ENCODE measurements at regions not wholly inside any gene's neighbourhood (a gene's known extent, or its start where the extent isn't known, plus 50 kb on each side); places are given as distances from the start of the nearest gene placed in this dataset.
"Not testable (repeated sequence)": the region's sequence is repeated elsewhere in the genome, so short reads cannot be mapped to it uniquely, and the experiment has no call there.

DNA sequence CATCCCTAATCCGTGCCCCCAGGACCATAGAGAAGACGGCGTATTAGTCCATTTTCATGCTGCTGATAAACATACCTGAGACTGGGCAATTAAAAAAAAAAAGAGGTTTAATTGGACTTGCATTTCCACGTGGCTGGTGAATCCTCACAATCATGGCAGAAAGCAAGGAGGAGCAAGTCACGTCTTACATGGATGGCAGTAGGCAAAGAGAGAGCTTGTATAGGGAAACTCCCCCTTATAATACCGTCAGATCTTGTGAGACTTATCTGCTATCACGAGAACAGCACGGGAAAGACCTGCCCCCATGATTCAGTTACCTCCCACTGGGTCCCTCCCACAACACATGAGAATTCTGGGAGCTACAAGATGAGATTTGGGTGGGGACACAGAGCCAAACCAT lies 145.8 kb upstream of the G2E3 start:
- H3K27ac Mint-ChIP-seq; H3K27me3 Mint-ChIP-seq; H3K4me3 Mint-ChIP-seq; DNase-seq; H3K36me3 Mint-ChIP-seq (ENCODE audit: low read depth); H3K4me1 Mint-ChIP-seq (ENCODE audit: low read depth); H3K9me3 Mint-ChIP-seq: not testable (repeated sequence)

- H3K27ac Mint-ChIP-seq: no peak overlapping the region
- no peaks in the 10 kb centered on the region for H3K4me1 Mint-ChIP-seq (ENCODE audit: low read depth)
- H3K36me3 Mint-ChIP-seq (ENCODE audit: low read depth): no peaks in the 10 kb centered on the region
- peaks cover 16% of the 10 kb centered on the region for H3K27me3 Mint-ChIP-seq
- no peaks in the 10 kb centered on the region for H3K9me3 Mint-ChIP-seq
- DNase-seq: no peak
- no peak overlapping the region for H3K4me3 Mint-ChIP-seq
These were observed 141.8 kb upstream of the G2E3 start for GRCh38 chr14:30417121-30417520.

DNA sequence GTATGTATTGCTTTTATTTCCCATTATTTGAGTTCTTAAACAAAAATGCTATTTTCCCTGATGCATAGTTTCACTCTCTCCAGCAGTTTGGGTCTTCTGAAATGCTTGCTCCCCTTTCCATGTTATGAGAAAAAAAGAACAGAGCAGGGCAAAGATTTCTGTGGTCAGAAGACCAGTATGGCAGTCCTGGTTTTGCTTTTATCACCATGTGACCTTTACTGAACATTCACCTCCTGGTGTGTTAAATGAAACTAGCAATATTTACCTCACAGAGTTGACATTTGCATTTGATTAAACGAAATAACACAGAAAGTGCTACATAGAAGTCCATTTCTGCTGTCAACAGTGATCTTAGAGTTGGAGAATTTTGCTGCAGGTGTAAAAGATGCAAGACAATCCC lies 141.0 kb upstream of the G2E3 start:
- no peaks in the 10 kb centered on the region for H3K36me3 Mint-ChIP-seq (ENCODE audit: low read depth)
- H3K4me1 Mint-ChIP-seq (ENCODE audit: low read depth): no peaks in the 10 kb centered on the region
- DNase-seq: no peak
- H3K27me3 Mint-ChIP-seq: peaks cover 16% of the 10 kb centered on the region
- no peaks in the 10 kb centered on the region for H3K9me3 Mint-ChIP-seq
- no peak overlapping the region for H3K4me3 Mint-ChIP-seq
- no peak overlapping the region for H3K27ac Mint-ChIP-seq

- no peak for DNase-seq
- Mint-ChIP-seq H3K36me3 (ENCODE audit: low read depth) (no peaks in the 10 kb centered on the region), H3K27me3 (peaks cover 23% of the 10 kb centered on the region), H3K9me3 (no peaks in the 10 kb centered on the region), H3K4me3 (no peak overlapping the region), H3K4me1 (ENCODE audit: low read depth) (no peaks in the 10 kb centered on the region), H3K27ac (no peak overlapping the region)
These were observed 139.9 kb upstream of the G2E3 start for GRCh38 chr14:30419037-30419436.

DNA sequence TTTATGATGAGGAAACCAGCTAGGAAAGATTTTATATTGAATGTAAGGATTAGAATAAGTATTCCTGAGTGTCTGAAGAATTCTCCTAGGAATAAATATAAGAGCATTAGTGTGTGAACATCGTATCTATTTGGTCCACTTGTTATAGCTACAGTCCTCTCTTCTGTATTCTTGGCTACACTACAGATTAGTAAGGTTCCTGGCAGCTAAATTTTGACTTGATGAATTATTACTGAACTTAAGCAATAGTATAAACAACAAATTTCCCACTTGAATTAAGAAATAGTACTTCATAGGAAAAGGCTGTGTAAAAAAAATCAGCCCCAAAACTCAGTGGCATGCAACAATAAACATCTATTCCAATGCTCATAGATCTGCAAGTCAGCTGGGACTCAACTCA lies 138.4 kb upstream of the G2E3 start:
- H3K27ac Mint-ChIP-seq: no peak overlapping the region
- DNase-seq: no peak
- H3K36me3 Mint-ChIP-seq (ENCODE audit: low read depth): no peaks in the 10 kb centered on the region
- peaks cover 23% of the 10 kb centered on the region for H3K27me3 Mint-ChIP-seq
- H3K4me3 Mint-ChIP-seq: no peak overlapping the region
- H3K9me3 Mint-ChIP-seq: no peaks in the 10 kb centered on the region
- H3K4me1 Mint-ChIP-seq (ENCODE audit: low read depth): no peaks in the 10 kb centered on the region

DNA sequence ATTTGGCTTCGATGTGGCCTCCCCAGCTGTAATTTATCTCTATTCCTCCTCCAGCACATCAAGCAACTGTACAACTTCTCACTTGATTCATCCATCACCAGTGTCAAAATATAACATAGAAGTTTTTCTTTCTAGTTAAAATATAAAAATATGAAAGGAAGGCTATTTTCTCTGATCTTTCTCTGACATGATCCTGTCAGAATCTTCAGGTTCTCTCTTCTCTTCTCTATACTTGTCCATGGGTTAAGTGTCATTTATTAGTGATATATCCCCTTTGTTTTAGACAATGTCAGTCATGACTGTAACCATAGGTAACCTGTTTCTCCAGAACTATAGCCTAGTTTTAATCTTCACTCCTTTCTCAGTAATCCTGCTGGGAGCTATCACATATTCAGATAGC lies 132.5 kb upstream of the G2E3 start:
- no peak for DNase-seq
- Mint-ChIP-seq H3K27me3 (peaks cover 21% of the 10 kb centered on the region), H3K9me3 (no peaks in the 10 kb centered on the region), H3K4me3 (no peak overlapping the region), H3K27ac (no peak overlapping the region), H3K4me1 (ENCODE audit: low read depth) (no peaks in the 10 kb centered on the region), H3K36me3 (ENCODE audit: low read depth) (no peaks in the 10 kb centered on the region)

- DNase-seq: no peak
- Mint-ChIP-seq H3K4me1 (ENCODE audit: low read depth) (no peaks in the 10 kb centered on the region), H3K9me3 (no peaks in the 10 kb centered on the region), H3K27ac (no peak overlapping the region), H3K27me3 (peaks cover 21% of the 10 kb centered on the region), H3K4me3 (no peak overlapping the region), H3K36me3 (ENCODE audit: low read depth) (no peaks in the 10 kb centered on the region)
These were observed 131.6 kb upstream of the G2E3 start for GRCh38 chr14:30427401-30427800.

GRCh38 chr14:30427846-30428245 lies 131.1 kb upstream of the G2E3 start:
- Mint-ChIP-seq H3K4me3 (no peak overlapping the region), H3K9me3 (no peaks in the 10 kb centered on the region), H3K4me1 (ENCODE audit: low read depth) (no peaks in the 10 kb centered on the region), H3K36me3 (ENCODE audit: low read depth) (no peaks in the 10 kb centered on the region), H3K27me3 (peaks cover 21% of the 10 kb centered on the region), H3K27ac (no peak overlapping the region)
- DNase-seq: no peak

DNA sequence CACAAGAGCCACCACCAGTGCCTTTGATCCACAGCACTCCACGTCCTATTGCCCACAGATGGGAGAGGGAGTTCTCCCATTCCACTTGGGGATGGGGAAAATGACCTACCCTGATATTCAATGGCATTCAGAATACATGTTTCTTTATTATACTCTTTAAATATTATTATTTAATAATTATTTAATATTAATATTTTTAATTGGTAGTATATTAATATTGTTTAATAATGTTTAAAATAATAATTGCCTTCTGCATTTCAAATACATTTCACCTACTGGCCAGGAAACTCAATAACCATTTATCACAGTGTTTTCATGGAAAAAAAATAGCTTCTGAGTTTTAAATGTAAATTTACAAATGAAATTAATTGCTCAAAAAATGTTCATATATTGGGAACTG lies 127.4 kb upstream of the G2E3 start:
- Mint-ChIP-seq H3K9me3 (no peaks in the 10 kb centered on the region), H3K27me3 (peaks cover 13% of the 10 kb centered on the region), H3K27ac (no peak overlapping the region), H3K4me1 (ENCODE audit: low read depth) (no peaks in the 10 kb centered on the region), H3K36me3 (ENCODE audit: low read depth) (no peaks in the 10 kb centered on the region), H3K4me3 (no peak overlapping the region)
- DNase-seq: no peak

- no peaks in the 10 kb centered on the region for H3K36me3 Mint-ChIP-seq (ENCODE audit: low read depth)
- H3K9me3 Mint-ChIP-seq: no peaks in the 10 kb centered on the region
- H3K27ac Mint-ChIP-seq: no peak overlapping the region
- no peak overlapping the region for H3K4me3 Mint-ChIP-seq
- H3K27me3 Mint-ChIP-seq: peaks cover 5% of the 10 kb centered on the region
- no peaks in the 10 kb centered on the region for H3K4me1 Mint-ChIP-seq (ENCODE audit: low read depth)
- DNase-seq: no peak
These were observed 118.0 kb upstream of the G2E3 start for GRCh38 chr14:30440961-30441360.

DNA sequence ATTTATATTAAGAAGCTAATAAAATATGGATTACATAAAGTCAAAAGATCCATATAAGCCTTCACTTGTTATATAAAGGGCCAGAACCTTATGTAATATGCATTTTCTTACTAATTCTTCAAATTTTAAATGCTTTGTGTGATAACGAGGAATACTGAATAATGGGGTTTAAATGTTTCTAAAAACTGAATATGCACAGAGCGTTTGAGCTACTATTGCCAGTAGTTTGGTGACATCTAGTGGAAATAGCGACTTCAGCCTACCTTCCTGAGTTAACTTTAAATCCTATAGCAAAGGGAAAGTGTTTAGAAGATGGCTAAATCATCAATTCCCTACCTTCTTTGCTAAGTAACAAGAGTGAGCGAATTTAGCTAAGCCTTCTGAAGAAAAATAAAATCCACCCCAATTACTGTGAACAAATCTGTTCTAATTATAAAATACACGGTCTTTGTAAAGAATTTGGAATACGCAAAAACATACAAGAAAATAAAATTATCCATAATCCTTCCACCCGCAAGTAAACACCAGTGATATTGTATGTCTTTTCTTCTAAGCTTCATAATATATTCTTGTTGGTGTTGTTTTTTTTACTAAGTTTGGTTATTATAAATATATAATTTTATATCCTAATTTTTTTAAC lies 115.5 kb upstream of the G2E3 start:
- Mint-ChIP-seq H3K27me3 (peaks cover 5% of the 10 kb centered on the region), H3K36me3 (ENCODE audit: low read depth) (no peaks in the 10 kb centered on the region), H3K4me3 (no peak overlapping the region), H3K9me3 (no peaks in the 10 kb centered on the region), H3K4me1 (ENCODE audit: low read depth) (no peaks in the 10 kb centered on the region), H3K27ac (no peak overlapping the region)
- no peak for DNase-seq

DNA sequence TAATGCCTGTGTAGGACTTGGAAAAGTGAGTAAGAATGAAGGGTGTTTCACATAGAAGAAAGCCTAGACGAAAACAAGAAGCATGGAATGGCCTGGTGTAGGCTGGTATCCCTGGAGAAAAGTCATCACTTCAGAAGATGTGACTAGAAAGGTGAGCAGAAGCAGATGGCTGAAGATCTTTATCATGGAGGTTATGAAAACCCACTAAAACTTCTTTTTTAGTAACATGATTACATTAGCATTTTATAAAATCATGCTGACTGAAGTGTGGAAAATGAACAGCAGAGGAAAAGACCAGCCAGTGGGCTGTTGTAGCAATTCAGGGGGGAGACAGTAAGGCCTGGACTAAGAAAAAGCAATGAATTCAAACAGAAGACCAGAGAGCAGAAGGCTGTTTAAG lies 114.5 kb upstream of the G2E3 start:
- Mint-ChIP-seq H3K27ac (no peak overlapping the region), H3K27me3 (peaks cover 5% of the 10 kb centered on the region), H3K36me3 (ENCODE audit: low read depth) (no peaks in the 10 kb centered on the region), H3K4me1 (ENCODE audit: low read depth) (no peaks in the 10 kb centered on the region), H3K9me3 (no peaks in the 10 kb centered on the region), H3K4me3 (no peak overlapping the region)
- DNase-seq: no peak

GRCh38 chr14:30445011-30445793 lies 113.8 kb upstream of the G2E3 start:
- Mint-ChIP-seq H3K9me3 (no peaks in the 10 kb centered on the region), H3K4me1 (ENCODE audit: low read depth) (no peaks in the 10 kb centered on the region), H3K27me3 (peaks cover 5% of the 10 kb centered on the region), H3K4me3 (no peak overlapping the region), H3K27ac (no peak overlapping the region), H3K36me3 (ENCODE audit: low read depth) (no peaks in the 10 kb centered on the region)
- no peak for DNase-seq

- H3K36me3 Mint-ChIP-seq (ENCODE audit: low read depth): no peaks in the 10 kb centered on the region
- no peak overlapping the region for H3K27ac Mint-ChIP-seq
- no peaks in the 10 kb centered on the region for H3K9me3 Mint-ChIP-seq
- H3K4me3 Mint-ChIP-seq: no peak overlapping the region
- H3K27me3 Mint-ChIP-seq: peaks cover 5% of the 10 kb centered on the region
- DNase-seq: no peak
- H3K4me1 Mint-ChIP-seq (ENCODE audit: low read depth): no peaks in the 10 kb centered on the region
These were observed 113.1 kb upstream of the G2E3 start for GRCh38 chr14:30445852-30446251.

- Mint-ChIP-seq H3K27me3 (no peaks in the 10 kb centered on the region), H3K4me1 (ENCODE audit: low read depth) (no peaks in the 10 kb centered on the region), H3K4me3 (no peak overlapping the region), H3K36me3 (ENCODE audit: low read depth) (no peaks in the 10 kb centered on the region), H3K27ac (no peak overlapping the region), H3K9me3 (no peaks in the 10 kb centered on the region)
- DNase-seq: no peak
These were observed 108.1 kb upstream of the G2E3 start for GRCh38 chr14:30450631-30451545.

Data from activated T-cell treated with anti-CD3 and anti-CD28 coated beads, Interleukin-2, amount 50 U/mL, for 24 hours (primary cell).